ENCODE measurements at regions not wholly inside any gene's neighbourhood (a gene's known extent, or its start where the extent isn't known, plus 50 kb on each side); places are given as distances from the start of the nearest gene placed in this dataset.
"Not testable (repeated sequence)": the region's sequence is repeated elsewhere in the genome, so short reads cannot be mapped to it uniquely, and the experiment has no call there.

DNA sequence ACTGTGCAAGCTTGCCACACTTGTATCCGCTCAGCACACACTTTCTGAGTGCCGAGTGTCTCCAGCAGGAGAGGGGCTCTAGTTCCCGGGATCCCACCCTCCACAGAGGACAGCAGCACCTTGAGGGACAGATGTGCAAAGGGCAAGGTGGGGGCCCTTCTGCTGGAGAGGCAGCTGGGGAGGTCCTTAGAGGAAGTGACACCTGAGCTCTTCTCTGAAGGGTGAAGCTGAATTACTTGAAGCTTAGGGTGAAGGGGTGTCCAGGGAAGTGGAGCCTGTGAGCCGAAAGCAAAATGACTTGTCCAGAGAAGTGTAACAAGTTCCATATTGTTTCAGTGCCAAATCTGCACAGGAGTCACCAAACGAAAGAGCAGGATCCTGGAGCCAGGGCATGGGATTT lies 136.3 kb upstream of the DUSP22 start:
- BruUV-seq (replicated peaks), result no TSS peak
- Histone ChIP-seq H3K4me3 (ENCODE audit: low read depth, low read length, poor library complexity, severe bottlenecking) (no peak overlapping the region), H3K27me3 (replicated peaks; ENCODE audit: insufficient read depth, low read depth, low read length, poor library complexity) (no peaks in the 10 kb centered on the region), H3K27ac (ENCODE audit: low read depth, low read length, poor library complexity, severe bottlenecking) (no peak overlapping the region), H3K9me3 (ENCODE audit: low read depth, low read length, poor library complexity, severe bottlenecking) (no peaks in the 10 kb centered on the region), H3K36me3 (ENCODE audit: insufficient read depth, low read length, poor library complexity, severe bottlenecking) (no peaks in the 10 kb centered on the region), H3K4me1 (ENCODE audit: insufficient read depth, low read length, poor library complexity, severe bottlenecking) (no peaks in the 10 kb centered on the region)
- intact Hi-C loops (cut with micrococcal nuclease; ENCODE audit: unreplicated experiment), result no loop called here
- TF ChIP-seq, protein P1, sequence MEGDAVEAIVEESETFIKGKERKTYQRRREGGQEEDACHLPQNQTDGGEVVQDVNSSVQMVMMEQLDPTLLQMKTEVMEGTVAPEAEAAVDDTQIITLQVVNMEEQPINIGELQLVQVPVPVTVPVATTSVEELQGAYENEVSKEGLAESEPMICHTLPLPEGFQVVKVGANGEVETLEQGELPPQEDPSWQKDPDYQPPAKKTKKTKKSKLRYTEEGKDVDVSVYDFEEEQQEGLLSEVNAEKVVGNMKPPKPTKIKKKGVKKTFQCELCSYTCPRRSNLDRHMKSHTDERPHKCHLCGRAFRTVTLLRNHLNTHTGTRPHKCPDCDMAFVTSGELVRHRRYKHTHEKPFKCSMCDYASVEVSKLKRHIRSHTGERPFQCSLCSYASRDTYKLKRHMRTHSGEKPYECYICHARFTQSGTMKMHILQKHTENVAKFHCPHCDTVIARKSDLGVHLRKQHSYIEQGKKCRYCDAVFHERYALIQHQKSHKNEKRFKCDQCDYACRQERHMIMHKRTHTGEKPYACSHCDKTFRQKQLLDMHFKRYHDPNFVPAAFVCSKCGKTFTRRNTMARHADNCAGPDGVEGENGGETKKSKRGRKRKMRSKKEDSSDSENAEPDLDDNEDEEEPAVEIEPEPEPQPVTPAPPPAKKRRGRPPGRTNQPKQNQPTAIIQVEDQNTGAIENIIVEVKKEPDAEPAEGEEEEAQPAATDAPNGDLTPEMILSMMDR (conservative IDR thresholded peaks at IDR 0.05; ENCODE audit: low read depth, low read length), result no peak
- no peak for TF ChIP-seq EZH2 (IDR thresholded peaks at IDR 0.05; ENCODE audit: borderline replicate concordance, low read depth, low read length, poor library complexity, severe bottlenecking)
- no peak for DNase-seq (ENCODE audit: low spot score)
- CTCF ChIA-PET, result interaction anchor here (0.6 kb wide), 1 partner anchor 1230 kb away, joined by 8 read pairs; no protein-coding TSS in a partner anchor
- POLR2A ChIA-PET (ENCODE audit: low non-redundant PET), result no interaction called here

DNA sequence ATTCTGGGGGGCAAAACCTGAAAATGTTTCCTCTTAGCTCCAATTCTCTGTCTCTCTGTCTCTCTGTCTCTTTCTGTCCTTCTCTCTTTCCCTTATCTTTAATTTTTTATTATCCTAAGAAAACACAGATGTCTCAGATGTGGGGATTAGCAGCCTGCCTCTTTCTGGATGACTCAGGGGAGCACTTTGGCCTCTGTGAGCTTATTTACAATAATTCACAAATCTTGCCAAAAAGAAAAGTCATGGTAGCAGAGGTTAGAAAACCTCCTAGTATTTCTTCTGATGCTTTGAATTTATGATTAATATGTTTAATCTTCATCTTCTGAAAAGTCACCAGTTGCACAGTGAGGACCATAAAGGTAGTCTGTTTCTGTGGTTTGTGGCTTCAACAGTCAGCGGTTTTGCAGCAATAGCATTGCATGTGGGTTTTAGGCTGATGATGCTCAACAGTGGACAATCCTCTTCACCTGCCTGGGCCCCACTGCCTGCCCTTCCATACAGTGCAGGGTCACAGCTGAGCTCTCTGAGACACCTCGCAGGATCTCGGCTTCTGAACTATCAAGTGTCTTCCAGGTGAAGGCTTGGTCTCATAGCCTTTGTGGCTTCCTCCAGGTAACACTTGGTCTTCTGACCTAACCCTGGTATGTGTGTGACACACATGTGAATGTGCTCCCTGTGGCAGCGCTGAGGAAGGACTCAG lies 135.7 kb upstream of the DUSP22 start:
- H3K9me3 ChIP-seq (ENCODE audit: low read depth, low read length, poor library complexity, severe bottlenecking); H3K4me3 ChIP-seq (ENCODE audit: low read depth, low read length, poor library complexity, severe bottlenecking); DNase-seq (ENCODE audit: low spot score); intact Hi-C loops (cut with micrococcal nuclease; ENCODE audit: unreplicated experiment); H3K36me3 ChIP-seq (ENCODE audit: insufficient read depth, low read length, poor library complexity, severe bottlenecking); H3K27ac ChIP-seq (ENCODE audit: low read depth, low read length, poor library complexity, severe bottlenecking); POLR2A ChIA-PET (ENCODE audit: low non-redundant PET); CTCF ChIA-PET; H3K27me3 ChIP-seq (replicated peaks; ENCODE audit: insufficient read depth, low read depth, low read length, poor library complexity); H3K4me1 ChIP-seq (ENCODE audit: insufficient read depth, low read length, poor library complexity, severe bottlenecking); BruUV-seq (replicated peaks): not testable (repeated sequence)

DNA sequence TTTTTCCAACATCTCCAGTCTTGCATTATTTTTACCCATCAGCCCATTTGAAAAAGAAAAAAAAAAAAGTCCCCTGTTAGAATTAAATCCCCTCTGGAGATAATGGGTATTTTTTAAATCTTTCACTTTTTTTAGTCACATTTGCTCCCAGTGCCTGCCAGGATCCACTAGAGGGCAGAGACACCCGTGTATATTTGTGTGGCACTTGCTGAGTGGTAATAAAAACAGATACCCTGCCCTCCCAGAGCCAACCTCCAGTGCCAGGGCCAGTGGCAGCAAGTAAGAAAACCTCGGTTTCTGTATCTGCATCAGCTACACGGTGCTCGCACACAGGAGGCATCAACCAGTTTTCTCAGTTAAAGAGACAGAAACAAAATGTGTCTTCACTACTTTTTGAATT lies 135.1 kb upstream of the DUSP22 start:
- H3K27me3 ChIP-seq (replicated peaks; ENCODE audit: insufficient read depth, low read depth, low read length, poor library complexity); CTCF ChIA-PET; POLR2A ChIA-PET (ENCODE audit: low non-redundant PET); H3K4me1 ChIP-seq (ENCODE audit: insufficient read depth, low read length, poor library complexity, severe bottlenecking); intact Hi-C loops (cut with micrococcal nuclease; ENCODE audit: unreplicated experiment); H3K9me3 ChIP-seq (ENCODE audit: low read depth, low read length, poor library complexity, severe bottlenecking); H3K36me3 ChIP-seq (ENCODE audit: insufficient read depth, low read length, poor library complexity, severe bottlenecking); BruUV-seq (replicated peaks); H3K4me3 ChIP-seq (ENCODE audit: low read depth, low read length, poor library complexity, severe bottlenecking); H3K27ac ChIP-seq (ENCODE audit: low read depth, low read length, poor library complexity, severe bottlenecking): not testable (repeated sequence)
- TF ChIP-seq, protein P1 (conservative IDR thresholded peaks at IDR 0.05; ENCODE audit: low read depth, low read length), result peak; percentile 36
- DNase-seq (ENCODE audit: low spot score), result peak; percentile 22

DNA sequence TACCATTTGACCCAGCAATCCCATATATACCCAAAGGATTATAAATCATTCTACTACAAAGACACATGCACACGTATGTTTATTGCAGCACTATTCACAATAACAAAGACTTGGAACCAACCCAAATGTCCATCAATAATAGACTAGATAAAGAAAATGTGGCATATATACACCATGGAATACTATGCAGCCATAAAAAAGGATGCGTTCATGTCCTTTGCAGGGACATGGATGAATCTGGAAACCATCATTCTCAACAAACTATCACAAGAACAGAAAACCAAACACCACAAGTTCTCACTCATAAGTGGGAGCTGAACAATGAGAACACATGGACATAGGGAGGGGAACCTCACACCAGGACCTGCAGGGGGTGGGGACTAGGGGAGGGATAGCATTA lies 130.6 kb upstream of the DUSP22 start:
- BruUV-seq (replicated peaks); H3K4me3 ChIP-seq (ENCODE audit: low read depth, low read length, poor library complexity, severe bottlenecking); intact Hi-C loops (cut with micrococcal nuclease; ENCODE audit: unreplicated experiment); CTCF ChIA-PET; POLR2A ChIA-PET (ENCODE audit: low non-redundant PET); H3K27ac ChIP-seq (ENCODE audit: low read depth, low read length, poor library complexity, severe bottlenecking); H3K27me3 ChIP-seq (replicated peaks; ENCODE audit: insufficient read depth, low read depth, low read length, poor library complexity); H3K36me3 ChIP-seq (ENCODE audit: insufficient read depth, low read length, poor library complexity, severe bottlenecking); DNase-seq (ENCODE audit: low spot score); H3K4me1 ChIP-seq (ENCODE audit: insufficient read depth, low read length, poor library complexity, severe bottlenecking); H3K9me3 ChIP-seq (ENCODE audit: low read depth, low read length, poor library complexity, severe bottlenecking): not testable (repeated sequence)

Measured in A673 (cell line).